ENCODE measurements at regions not wholly inside any gene's neighbourhood (a gene's known extent, or its start where the extent isn't known, plus 50 kb on each side); places are given as distances from the start of the nearest gene placed in this dataset.

DNA sequence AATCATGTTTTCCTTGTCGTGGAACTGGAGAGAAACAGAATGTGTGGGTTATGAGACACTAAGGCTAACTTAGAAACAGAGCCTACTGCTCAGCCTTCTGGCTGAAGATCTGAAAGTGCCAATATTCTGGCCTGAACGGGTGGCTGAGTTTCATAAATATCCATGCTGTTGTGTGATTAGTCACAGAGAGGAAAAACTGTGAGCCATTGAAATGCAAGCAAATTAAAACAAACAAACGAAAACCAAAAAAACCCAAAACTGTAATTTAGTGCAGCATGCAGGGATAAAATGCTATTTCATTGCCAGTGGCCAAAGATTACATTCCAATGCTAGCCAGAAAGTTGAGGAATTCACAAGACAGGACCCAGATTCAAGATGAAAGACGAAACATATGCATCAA is 315.1 kb downstream of the UBE3D start:
- Histone ChIP-seq H3K27ac (no peak overlapping the region), H3K9me3 (no peaks in the 10 kb centered on the region), H3K4me3 (no peak overlapping the region), H3K36me3 (no peaks in the 10 kb centered on the region), H3K27me3 (no peaks in the 10 kb centered on the region), H3K4me1 (no peaks in the 10 kb centered on the region)
- 53% methylated on average over 4 of the region's 4 CpGs for WGBS
- no peak for DNase-seq (ENCODE audit: low spot score in 2 of 2)
- TF ChIP-seq POLR2A (IDR thresholded peaks at IDR 0.05) (no peak), EP300 (IDR thresholded peaks at IDR 0.05) (no peak), POLR2AphosphoS5 (IDR thresholded peaks at IDR 0.05) (no peak)
- TF ChIP-seq, protein P1, sequence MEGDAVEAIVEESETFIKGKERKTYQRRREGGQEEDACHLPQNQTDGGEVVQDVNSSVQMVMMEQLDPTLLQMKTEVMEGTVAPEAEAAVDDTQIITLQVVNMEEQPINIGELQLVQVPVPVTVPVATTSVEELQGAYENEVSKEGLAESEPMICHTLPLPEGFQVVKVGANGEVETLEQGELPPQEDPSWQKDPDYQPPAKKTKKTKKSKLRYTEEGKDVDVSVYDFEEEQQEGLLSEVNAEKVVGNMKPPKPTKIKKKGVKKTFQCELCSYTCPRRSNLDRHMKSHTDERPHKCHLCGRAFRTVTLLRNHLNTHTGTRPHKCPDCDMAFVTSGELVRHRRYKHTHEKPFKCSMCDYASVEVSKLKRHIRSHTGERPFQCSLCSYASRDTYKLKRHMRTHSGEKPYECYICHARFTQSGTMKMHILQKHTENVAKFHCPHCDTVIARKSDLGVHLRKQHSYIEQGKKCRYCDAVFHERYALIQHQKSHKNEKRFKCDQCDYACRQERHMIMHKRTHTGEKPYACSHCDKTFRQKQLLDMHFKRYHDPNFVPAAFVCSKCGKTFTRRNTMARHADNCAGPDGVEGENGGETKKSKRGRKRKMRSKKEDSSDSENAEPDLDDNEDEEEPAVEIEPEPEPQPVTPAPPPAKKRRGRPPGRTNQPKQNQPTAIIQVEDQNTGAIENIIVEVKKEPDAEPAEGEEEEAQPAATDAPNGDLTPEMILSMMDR (IDR thresholded peaks at IDR 0.05), result no peak

DNA sequence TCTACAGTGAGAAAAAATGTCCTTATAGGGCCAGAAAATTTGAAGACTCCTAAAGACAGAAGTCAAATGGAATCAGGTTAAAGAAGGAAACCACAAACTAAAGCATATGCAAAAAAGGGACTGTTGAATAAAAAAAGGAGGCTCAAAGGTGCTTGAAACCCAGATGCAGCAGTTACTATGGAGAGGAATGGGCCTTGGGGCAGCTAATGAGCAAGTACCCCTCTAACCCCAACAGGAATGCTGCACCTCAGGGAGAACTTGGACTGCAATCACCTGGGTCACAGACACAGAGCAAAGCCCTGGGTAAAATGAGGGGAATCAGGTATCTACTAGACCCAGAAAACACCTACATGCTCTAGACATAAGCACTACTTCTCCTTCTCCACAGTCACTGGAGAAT is 313.9 kb downstream of the UBE3D start:
- no peaks in the 10 kb centered on the region for H3K9me3 ChIP-seq
- H3K4me1 ChIP-seq, result no peaks in the 10 kb centered on the region
- DNase-seq (ENCODE audit: low spot score in 2 of 2), result no peak
- no peaks in the 10 kb centered on the region for H3K36me3 ChIP-seq
- no peak overlapping the region for H3K4me3 ChIP-seq
- H3K27me3 ChIP-seq, result no peaks in the 10 kb centered on the region
- TF ChIP-seq, protein P1 (IDR thresholded peaks at IDR 0.05), result no peak
- no peak for TF ChIP-seq POLR2A (IDR thresholded peaks at IDR 0.05)
- no peak for TF ChIP-seq EP300 (IDR thresholded peaks at IDR 0.05)
- H3K27ac ChIP-seq, result no peak overlapping the region

DNA sequence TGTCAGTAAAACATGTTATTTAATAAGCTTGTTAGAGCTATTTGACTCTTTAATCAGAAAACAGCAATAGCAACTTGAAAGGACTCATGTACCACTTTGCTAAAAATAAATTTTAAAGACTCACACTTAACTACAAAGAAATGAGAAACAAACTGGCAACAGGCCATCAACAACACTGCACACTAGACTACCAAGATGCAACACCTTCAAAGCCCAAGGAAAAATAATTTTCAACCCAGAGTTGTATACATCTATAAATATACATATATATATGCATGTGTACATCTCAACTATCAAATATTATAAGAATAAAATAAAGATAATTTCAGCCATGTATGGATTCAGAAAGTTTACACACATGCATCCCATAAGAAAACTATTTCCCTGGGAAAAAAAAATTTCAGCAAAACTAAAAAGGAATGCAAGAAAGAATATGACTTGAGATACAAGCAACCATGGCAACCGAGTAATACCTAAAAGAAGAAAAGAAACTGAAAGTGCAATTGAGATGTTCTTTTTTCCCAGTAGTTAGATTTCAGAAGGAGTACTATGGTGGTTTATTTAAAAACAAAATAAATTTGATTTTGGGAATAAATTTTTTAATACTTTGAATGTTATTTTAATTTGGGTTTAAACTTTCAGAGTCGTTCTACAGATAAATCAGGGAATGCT is 303.8 kb downstream of the UBE3D start:
- DNase-seq (ENCODE audit: low spot score in 2 of 2), result no peak
- no peak overlapping the region for H3K27ac ChIP-seq
- no peaks in the 10 kb centered on the region for H3K9me3 ChIP-seq
- no peaks in the 10 kb centered on the region for H3K36me3 ChIP-seq
- no peaks in the 10 kb centered on the region for H3K4me1 ChIP-seq
- H3K4me3 ChIP-seq, result no peak overlapping the region
- WGBS, result 64% methylated on average over 2 of the region's 2 CpGs
- no peak for TF ChIP-seq POLR2A (IDR thresholded peaks at IDR 0.05)
- TF ChIP-seq, protein P1 (IDR thresholded peaks at IDR 0.05), result no peak
- TF ChIP-seq POLR2AphosphoS5 (IDR thresholded peaks at IDR 0.05), result no peak
- no peaks in the 10 kb centered on the region for H3K27me3 ChIP-seq

DNA sequence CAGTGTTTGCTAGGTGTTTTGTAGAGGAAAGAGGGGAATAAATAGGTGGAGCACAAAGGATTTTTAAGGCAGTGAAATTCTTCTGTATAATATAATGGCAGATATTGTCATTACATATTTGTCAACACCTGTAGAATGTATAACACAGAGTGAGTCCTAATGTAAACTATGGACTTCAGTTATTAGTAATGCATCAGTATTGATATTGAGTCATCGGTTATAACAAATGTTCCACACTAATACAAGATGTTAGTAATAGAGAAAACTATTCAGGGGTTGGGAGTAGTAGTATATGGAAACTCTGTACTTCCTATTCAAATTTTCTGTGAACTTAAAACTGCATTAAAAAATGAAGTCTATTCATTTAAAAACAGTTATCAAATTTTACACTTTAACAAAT is 299.2 kb downstream of the UBE3D start:
- no peaks in the 10 kb centered on the region for H3K9me3 ChIP-seq
- no peak for TF ChIP-seq POLR2A (IDR thresholded peaks at IDR 0.05)
- no peak for TF ChIP-seq POLR2AphosphoS5 (IDR thresholded peaks at IDR 0.05)
- TF ChIP-seq, protein P1 (IDR thresholded peaks at IDR 0.05), result no peak
- TF ChIP-seq EP300 (IDR thresholded peaks at IDR 0.05), result no peak
- WGBS, result 93% methylated on average over 1 of the region's 1 CpG
- no peaks in the 10 kb centered on the region for H3K36me3 ChIP-seq
- no peak for DNase-seq (ENCODE audit: low spot score in 2 of 2)
- H3K27me3 ChIP-seq, result no peaks in the 10 kb centered on the region
- no peak overlapping the region for H3K4me3 ChIP-seq
- no peak overlapping the region for H3K27ac ChIP-seq
- no peaks in the 10 kb centered on the region for H3K4me1 ChIP-seq

DNA sequence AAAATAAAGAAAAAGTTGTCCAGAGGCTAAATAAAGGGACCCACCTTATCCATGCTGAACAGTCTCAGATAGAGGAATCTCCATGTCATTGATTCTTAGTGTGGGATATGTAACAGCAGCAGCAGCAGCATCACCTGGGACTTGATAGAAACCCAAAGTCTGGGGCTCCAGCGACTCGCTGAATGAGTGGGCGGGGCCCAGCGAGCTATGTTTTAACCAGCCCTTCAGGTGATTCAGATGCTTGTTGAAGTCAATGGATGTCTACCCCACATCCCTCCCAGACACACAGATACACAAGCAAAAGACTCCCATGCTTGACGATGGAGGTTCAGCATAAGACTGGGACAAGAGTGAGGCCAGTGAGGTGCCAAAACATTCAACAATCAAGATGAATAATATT is 298.6 kb downstream of the UBE3D start:
- H3K4me3 ChIP-seq, result no peak overlapping the region

More for the DNA sequence above, 298.6 kb downstream of the UBE3D start:
- Histone ChIP-seq H3K9me3 (no peaks in the 10 kb centered on the region), H3K36me3 (no peaks in the 10 kb centered on the region), H3K27ac (no peak overlapping the region), H3K27me3 (no peaks in the 10 kb centered on the region), H3K4me1 (no peaks in the 10 kb centered on the region)
- TF ChIP-seq POLR2AphosphoS5 (IDR thresholded peaks at IDR 0.05) (no peak), EP300 (IDR thresholded peaks at IDR 0.05) (no peak), POLR2A (IDR thresholded peaks at IDR 0.05) (no peak)
- TF ChIP-seq, protein P1 (IDR thresholded peaks at IDR 0.05), result no peak
- DNase-seq (ENCODE audit: low spot score in 2 of 2), result no peak
- WGBS, result 75% methylated on average over 5 of the region's 5 CpGs

Data from suprapubic skin (tissue), 4 donors.